Gastroesophageal sphincter (tissue), 4 donors: ENCODE measurements at regions not wholly inside any gene's neighbourhood (a gene's known extent, or its start where the extent isn't known, plus 50 kb on each side); places are given as distances from the start of the nearest gene placed in this dataset.

Experiments
- ATAC-seq: fragments of 150-250 bp; one replicate; pipeline ENCODE4 v1.9.1; 2016; ENCODE audit warnings: mild to moderate bottlenecking, moderate library complexity
- H3K27ac ChIP-seq, 4 donors: fragments of 200-600 bp; sonication (generic) in 3 of 4; 1 replicate in 3 of 4; 2 replicates in 1 of 4; pipeline ENCODE4 v1.5.1; 2016 to 2019
- H3K27me3 ChIP-seq: fragments of 200-600 bp; sonication (generic); one replicate; pipeline ENCODE4 v1.5.1; 2019
- H3K36me3 ChIP-seq, 2 donors: fragments of 200-600 bp; sonication (generic); one replicate each; pipeline ENCODE4 v1.5.1; 2019; ENCODE audit warnings: control low read depth in 1 of 2
- H3K4me1 ChIP-seq, 3 donors: fragments of 200-600 bp; sonication (generic); 1 replicate in 2 of 3; 2 replicates in 1 of 3; pipeline ENCODE4 v1.5.1; 2016 to 2019; ENCODE audit warnings: control low read depth in 2 of 3
- H3K4me3 ChIP-seq, 2 donors: fragments of 200-600 bp; sonication (generic); one replicate each; pipeline ENCODE4 v1.5.1; 2019; ENCODE audit warnings: mild to moderate bottlenecking in 1 of 2, moderate library complexity in 1 of 2
- H3K9me3 ChIP-seq, 3 donors: fragments of 200-600 bp; sonication (generic); one replicate each; pipeline ENCODE4 v1.5.1; 2017 to 2019; ENCODE audit warnings: control low read depth in 2 of 3
- CTCF ChIP-seq, 4 experiments: fragments of 200-600 bp in 2 of 4; fragments of 450-650 bp in 2 of 4; sonication (generic) in 1 of 4; IDR thresholded peaks; one replicate each; pipeline ENCODE4 v1.5.1; 2017 to 2019; ENCODE audit warnings: antibody characterized with exemption in 4 of 4, mild to moderate bottlenecking in 2 of 4, moderate library complexity in 2 of 4
- EP300 ChIP-seq: sonication (generic); formaldehyde crosslinking; IDR thresholded peaks from one replicate; pipeline ENCODE4 v1.6.1; 2017; ENCODE audit warnings: antibody characterized with exemption, mild to moderate bottlenecking
- POLR2A ChIP-seq, 2 donors: fragments of 450-650 bp; IDR thresholded peaks; one replicate each; pipeline ENCODE4 v1.6.1; 2017; ENCODE audit warnings: antibody characterized with exemption in 2 of 2, mild to moderate bottlenecking in 2 of 2, moderate library complexity in 1 of 2
- POLR2AphosphoS5 ChIP-seq: sonication (generic); formaldehyde crosslinking; IDR thresholded peaks from one replicate; pipeline ENCODE4 v1.6.1; 2017; ENCODE audit warnings: antibody characterized with exemption
- WGBS, 2 donors: methylation state at CpG; one replicate each; pipeline ENCODE4 v1.1.5; 2018; ENCODE audit warnings: low coverage in 1 of 2; 5-methylcytosine and 5-hydroxymethylcytosine counted together

- no peak overlapping the region for H3K27ac ChIP-seq
- no peaks in the 10 kb centered on the region for H3K27me3 ChIP-seq
- H3K4me1 ChIP-seq, result no peaks in the 10 kb centered on the region
- TF ChIP-seq EP300, result no peak
- TF ChIP-seq POLR2AphosphoS5, result no peak
- TF ChIP-seq POLR2A (IDR thresholded peaks at IDR 0.05), result no peak
- no peak for TF ChIP-seq CTCF (IDR thresholded peaks at IDR 0.05)
- H3K9me3 ChIP-seq, result no peaks in the 10 kb centered on the region
- no peak for ATAC-seq
- no peaks in the 10 kb centered on the region for H3K36me3 ChIP-seq
- no peak overlapping the region for H3K4me3 ChIP-seq
Measured at GRCh38 chr18:60122339-60122738, 222.5 kb downstream of the PMAIP1 start.

GRCh38 chr18:60120231-60120750 lies 220.5 kb downstream of the PMAIP1 start:
- Histone ChIP-seq H3K4me3 (no peak overlapping the region), H3K36me3 (no peaks in the 10 kb centered on the region), H3K27ac (no peak overlapping the region), H3K4me1 (no peaks in the 10 kb centered on the region), H3K9me3 (no peaks in the 10 kb centered on the region), H3K27me3 (no peaks in the 10 kb centered on the region)
- TF ChIP-seq CTCF (IDR thresholded peaks at IDR 0.05) (no peak), POLR2AphosphoS5 (no peak), EP300 (no peak), POLR2A (IDR thresholded peaks at IDR 0.05) (no peak)
- ATAC-seq, result no peak
- WGBS, 2 donors, result 68 to 87% methylated on average over 5 of the region's 5 CpGs

- 44 to 56% methylated on average over 6 of the region's 6 CpGs for WGBS, 2 donors
- no peaks in the 10 kb centered on the region for H3K9me3 ChIP-seq
- H3K27ac ChIP-seq, result no peak overlapping the region
- no peaks in the 10 kb centered on the region for H3K27me3 ChIP-seq
- H3K4me1 ChIP-seq, result no peaks in the 10 kb centered on the region
- no peak overlapping the region for H3K4me3 ChIP-seq
- H3K36me3 ChIP-seq, result no peaks in the 10 kb centered on the region
- no peak for TF ChIP-seq POLR2A (IDR thresholded peaks at IDR 0.05)
- TF ChIP-seq POLR2AphosphoS5, result no peak
- no peak for TF ChIP-seq CTCF (IDR thresholded peaks at IDR 0.05)
- no peak for TF ChIP-seq EP300
- ATAC-seq, result no peak
Measured at GRCh38 chr18:60117321-60117720, 217.5 kb downstream of the PMAIP1 start.

GRCh38 chr18:60113396-60113795 lies 213.6 kb downstream of the PMAIP1 start:
- H3K4me3 ChIP-seq, result no peak overlapping the region
- no peak for ATAC-seq
- H3K36me3 ChIP-seq, result no peaks in the 10 kb centered on the region
- no peak overlapping the region for H3K27ac ChIP-seq
- H3K27me3 ChIP-seq, result no peaks in the 10 kb centered on the region
- TF ChIP-seq POLR2A (IDR thresholded peaks at IDR 0.05) (no peak), CTCF (IDR thresholded peaks at IDR 0.05) (no peak), EP300 (no peak), POLR2AphosphoS5 (no peak)
- H3K4me1 ChIP-seq, result no peaks in the 10 kb centered on the region
- H3K9me3 ChIP-seq, result no peaks in the 10 kb centered on the region

GRCh38 chr18:60112369-60112768 lies 212.6 kb downstream of the PMAIP1 start:
- TF ChIP-seq POLR2AphosphoS5 (no peak), CTCF (IDR thresholded peaks at IDR 0.05) (no peak), POLR2A (IDR thresholded peaks at IDR 0.05) (no peak), EP300 (no peak)
- H3K9me3 ChIP-seq, result no peaks in the 10 kb centered on the region
- no peaks in the 10 kb centered on the region for H3K36me3 ChIP-seq
- no peak overlapping the region for H3K4me3 ChIP-seq
- H3K27ac ChIP-seq, result no peak overlapping the region
- no peaks in the 10 kb centered on the region for H3K27me3 ChIP-seq
- no peaks in the 10 kb centered on the region for H3K4me1 ChIP-seq
- no peak for ATAC-seq
- WGBS, 2 donors, result 50 to 100% methylated on average over 1 to 5 of the region's 5 CpGs
